HG03064 (cell line): ENCODE measurements at regions not wholly inside any gene's neighbourhood (a gene's known extent, or its start where the extent isn't known, plus 50 kb on each side); places are given as distances from the start of the nearest gene placed in this dataset.

Source experiments
- ATAC-seq: cut with Tn5 transposase; IDR thresholded peaks from one replicate; pipeline ENCODE4 v1.9.1; 2021; ENCODE audit warnings: low read depth; ENCODE audit not compliant: unreplicated experiment

GRCh38 chr1:95415146-95415545 lies 181.1 kb downstream of the RWDD3 start:
- ATAC-seq = no peak

DNA sequence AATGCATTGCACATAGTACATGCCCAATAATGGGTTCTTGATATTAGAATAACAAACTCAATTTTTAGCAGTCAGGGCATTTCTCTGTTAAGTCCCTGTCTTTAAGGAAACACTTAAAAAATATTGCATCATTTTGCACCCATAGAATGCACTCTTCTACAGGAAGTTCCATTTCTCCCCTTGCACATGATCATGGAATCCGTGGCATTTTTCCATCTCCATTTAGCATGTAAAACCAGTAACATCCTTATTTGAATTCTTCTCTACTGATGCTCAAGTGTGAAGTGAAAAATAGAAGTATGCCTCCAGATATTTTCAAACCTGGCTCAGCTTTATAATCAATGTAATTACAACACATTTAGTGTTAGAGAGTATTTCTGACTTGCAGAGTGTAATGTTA lies 192.8 kb downstream of the RWDD3 start:
- no peak for ATAC-seq

DNA sequence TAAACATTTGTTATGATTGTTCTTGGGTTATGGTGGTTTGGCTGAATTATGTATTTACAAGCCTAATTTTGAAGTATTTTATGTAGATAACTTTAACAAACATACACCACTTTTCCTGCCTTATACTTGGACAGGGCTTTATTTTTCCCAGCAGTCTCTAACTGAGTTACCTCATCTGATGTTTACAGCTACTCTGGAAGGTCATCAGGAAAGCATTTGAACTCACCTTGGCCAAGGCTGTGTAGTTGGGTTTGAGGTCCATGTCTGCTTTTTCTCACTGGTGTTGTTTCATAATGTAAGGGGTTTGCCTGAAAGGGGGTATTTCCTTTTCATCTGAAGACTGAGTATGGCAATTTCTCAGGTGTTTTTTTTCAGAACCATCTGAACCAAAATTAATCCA lies 193.5 kb downstream of the RWDD3 start:
- ATAC-seq = no peak

- no peak for ATAC-seq
Observed at GRCh38 chr1:95431235-95431634, 197.2 kb downstream of the RWDD3 start.

DNA sequence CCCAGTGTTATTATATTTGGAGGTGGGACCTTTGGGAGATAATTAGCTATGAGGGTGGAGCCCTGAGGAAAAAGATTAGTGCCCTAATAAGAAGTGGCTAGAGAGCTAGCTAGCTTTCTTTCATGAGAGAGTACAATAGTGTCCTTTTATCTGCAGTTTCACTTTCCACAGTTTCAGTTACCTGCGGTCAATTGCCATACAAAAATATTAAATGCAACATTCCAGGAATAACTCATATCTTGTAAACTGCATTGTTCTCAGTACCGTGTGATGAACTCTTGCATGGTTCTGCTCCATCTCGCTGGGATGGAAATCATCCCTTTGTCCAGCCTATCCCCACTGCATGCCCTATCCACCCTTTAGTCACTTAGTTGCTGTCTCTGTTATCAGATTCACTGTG lies 201.6 kb downstream of the RWDD3 start:
- ATAC-seq = no peak

- no peak for ATAC-seq
Observed at GRCh38 chr1:95437011-95437410, 203.0 kb downstream of the RWDD3 start.

DNA sequence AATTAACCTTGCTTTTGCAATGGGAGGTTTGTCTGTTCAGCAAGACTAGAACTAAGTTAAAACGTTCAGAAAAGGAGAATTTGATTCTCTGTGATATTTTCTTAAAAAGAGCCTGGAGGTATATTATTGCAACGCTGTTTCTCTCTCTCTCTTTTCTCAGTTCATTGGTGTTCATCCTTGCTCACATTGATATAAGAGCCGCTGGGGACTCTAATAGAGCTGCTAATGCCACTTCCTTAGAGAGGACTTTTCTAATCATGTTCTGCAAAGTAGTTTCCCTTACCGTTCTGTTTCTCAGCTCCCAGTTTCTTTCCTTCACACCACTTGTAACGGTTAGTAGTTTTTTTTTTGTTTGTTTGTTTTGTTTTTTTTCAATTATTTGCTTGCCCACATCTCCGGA lies 203.8 kb downstream of the RWDD3 start:
- no peak for ATAC-seq

DNA sequence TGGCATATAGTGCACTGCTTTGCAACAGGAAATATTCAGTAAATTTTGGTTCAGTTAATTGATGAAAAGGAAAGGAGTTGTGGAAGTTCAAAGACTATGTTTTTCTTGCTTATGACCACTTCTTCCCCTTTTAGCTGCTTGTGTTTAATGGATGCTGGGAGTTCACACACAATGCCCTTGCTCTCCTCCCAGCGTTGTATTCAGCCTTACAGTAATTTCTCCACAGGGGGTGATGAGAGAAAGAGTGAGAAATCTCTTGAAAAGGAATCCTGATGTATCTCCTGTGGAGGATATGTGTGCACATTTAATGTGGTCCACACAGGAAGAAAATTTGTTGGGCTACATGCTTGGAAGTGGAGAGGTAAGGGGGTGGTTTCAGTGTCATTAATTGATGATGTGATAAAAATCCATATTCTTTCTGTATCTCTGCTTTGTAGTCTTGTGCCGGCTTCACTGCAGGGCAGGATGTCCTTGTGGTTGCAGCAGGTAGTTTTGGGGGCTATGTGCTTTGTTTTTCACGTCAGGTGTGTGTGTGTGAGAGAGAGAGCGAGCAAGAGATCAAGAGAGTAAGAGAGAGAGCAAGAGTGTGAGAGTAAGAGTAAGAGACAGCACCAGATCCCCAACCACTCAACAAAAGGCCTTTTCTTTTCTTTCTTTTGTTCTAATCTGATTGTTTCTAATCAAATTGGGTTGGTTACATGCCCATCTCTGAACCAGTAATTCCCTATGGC lies 204.4 kb downstream of the RWDD3 start:
- no peak for ATAC-seq

GRCh38 chr1:95440511-95440910 lies 206.5 kb downstream of the RWDD3 start:
- ATAC-seq = no peak

DNA sequence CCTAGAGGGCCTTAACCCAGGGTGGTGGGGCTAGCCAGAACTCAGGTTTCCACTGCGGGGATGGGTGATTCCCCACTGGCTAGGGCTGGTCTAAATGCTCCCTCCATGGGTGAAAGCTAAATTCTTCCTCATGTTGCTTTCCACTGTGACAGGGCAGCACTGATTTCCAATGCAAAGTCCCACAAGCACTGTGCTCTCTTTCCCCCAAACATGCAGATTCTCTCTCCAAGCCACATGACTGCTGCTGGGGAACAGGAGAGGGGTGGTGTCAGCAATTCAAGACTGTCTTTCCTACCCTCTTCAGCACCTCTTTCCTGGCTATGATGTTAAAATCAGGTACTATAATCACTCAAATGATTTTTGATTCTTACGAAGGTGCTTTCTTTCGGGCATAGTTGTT lies 215.5 kb downstream of the RWDD3 start:
- ATAC-seq = no peak

GRCh38 chr1:95451054-95451453 lies 217.0 kb downstream of the RWDD3 start:
- no peak for ATAC-seq

- no peak for ATAC-seq
Observed at GRCh38 chr1:95451904-95452303, 217.9 kb downstream of the RWDD3 start.

- no peak for ATAC-seq
Observed at GRCh38 chr1:95453053-95453452, 219.0 kb downstream of the RWDD3 start.

- ATAC-seq = no peak
Observed at GRCh38 chr1:95467036-95467435, 233.0 kb downstream of the RWDD3 start.

GRCh38 chr1:95475686-95476457 lies 241.9 kb downstream of the RWDD3 start:
- no peak for ATAC-seq

DNA sequence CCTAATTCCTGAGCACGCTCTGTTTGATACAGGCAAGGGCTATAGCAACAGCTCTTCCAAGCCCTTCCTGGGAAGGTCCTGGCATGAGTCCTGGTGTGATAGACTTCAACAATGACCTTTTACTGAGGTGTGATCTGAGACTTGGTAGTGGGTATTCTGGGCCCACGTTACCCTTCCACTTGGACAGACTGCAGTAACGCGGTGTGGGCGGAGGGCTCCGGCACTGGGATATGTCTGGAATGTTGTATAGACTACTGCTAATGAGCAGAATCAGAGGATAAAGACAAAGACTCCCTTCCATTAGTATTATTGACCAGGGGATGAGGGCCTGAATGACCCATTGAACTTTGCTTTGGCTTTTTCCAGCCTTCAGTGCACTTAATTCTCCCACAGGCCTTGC lies 262.3 kb downstream of the RWDD3 start:
- no peak for ATAC-seq

GRCh38 chr1:95496773-95497172 lies 262.8 kb downstream of the RWDD3 start:
- ATAC-seq = no peak

DNA sequence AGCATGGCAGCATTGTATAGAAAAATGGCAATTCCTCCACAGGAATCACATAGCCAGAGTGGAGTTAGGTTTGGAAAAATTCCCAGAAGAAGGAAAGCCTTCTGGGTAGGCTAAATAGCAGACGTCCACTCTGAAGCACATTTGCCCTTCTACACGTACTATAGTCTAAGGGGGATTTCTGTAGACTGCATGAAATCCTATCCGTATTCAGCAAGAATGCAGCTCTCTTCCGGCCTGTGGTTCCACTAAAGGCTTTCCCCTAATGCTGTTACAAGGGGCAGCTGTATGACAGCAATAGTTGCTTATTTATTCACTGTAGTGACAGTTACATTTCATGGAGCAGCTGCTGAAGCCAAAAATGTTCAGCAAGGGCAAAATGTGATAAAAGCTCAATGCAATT lies 263.6 kb downstream of the RWDD3 start:
- no peak for ATAC-seq

GRCh38 chr1:95503278-95504030 lies 269.4 kb downstream of the RWDD3 start:
- no peak for ATAC-seq

- no peak for ATAC-seq
Observed at GRCh38 chr1:95504321-95504720, 270.3 kb downstream of the RWDD3 start.

GRCh38 chr1:95506736-95507414 lies 272.9 kb downstream of the RWDD3 start:
- no peak for ATAC-seq
